H9 (cell line): ENCODE measurements at regions not wholly inside any gene's neighbourhood (a gene's known extent, or its start where the extent isn't known, plus 50 kb on each side); places are given as distances from the start of the nearest gene placed in this dataset.

Source experiments
- DNase-seq: peaks from one replicate; pipeline ENCODE4 v3.0.0-alpha.2; 2017
- H2AFZ ChIP-seq: one replicate; pipeline ENCODE4 v1.6.1; 2013; ENCODE audit warnings: mild to moderate bottlenecking, low read length, control low read depth, moderate library complexity
- H2AK5ac ChIP-seq: 2 replicates; pipeline ENCODE4 v1.6.1; 2013; ENCODE audit warnings: low read length, control low read depth, mixed read lengths; ENCODE audit not compliant: insufficient read length
- H2BK120ac ChIP-seq: one replicate; pipeline ENCODE4 v1.6.1; 2013; ENCODE audit warnings: low read depth, mild to moderate bottlenecking, low read length, control low read depth, inconsistent platforms; ENCODE audit not compliant: poor library complexity, severe bottlenecking
- H2BK12ac ChIP-seq: 2 replicates; pipeline ENCODE4 v1.6.1; 2013; ENCODE audit warnings: low read length, control low read depth, mixed read lengths, low read depth; ENCODE audit not compliant: insufficient read length
- H2BK15ac ChIP-seq: 2 replicates; pipeline ENCODE4 v1.6.1; 2013; ENCODE audit warnings: low read depth, low read length, control low read depth
- H2BK20ac ChIP-seq: one replicate; pipeline ENCODE4 v1.6.1; 2013; ENCODE audit warnings: low read depth, mild to moderate bottlenecking, low read length, control low read depth, inconsistent platforms; ENCODE audit not compliant: poor library complexity, severe bottlenecking
- H2BK5ac ChIP-seq: 2 replicates; pipeline ENCODE4 v1.6.1; 2013; ENCODE audit warnings: low read length, control low read depth, mixed read lengths; ENCODE audit not compliant: insufficient read length
- H3K14ac ChIP-seq: 2 replicates; pipeline ENCODE4 v1.6.1; 2013; ENCODE audit warnings: low read length, control low read depth; ENCODE audit not compliant: insufficient read depth
- H3K18ac ChIP-seq: 2 replicates; pipeline ENCODE4 v1.6.1; 2013; ENCODE audit warnings: low read depth, mild to moderate bottlenecking, mixed read lengths, low read length, control low read depth; ENCODE audit not compliant: insufficient read length
- H3K23ac ChIP-seq: 2 replicates; pipeline ENCODE4 v1.6.1; 2013; ENCODE audit warnings: low read length, control low read depth, mixed read lengths, low read depth; ENCODE audit not compliant: insufficient read length
- H3K23me2 ChIP-seq: 2 replicates; pipeline ENCODE4 v1.6.1; 2013; ENCODE audit warnings: low read depth, mild to moderate bottlenecking, mixed read lengths, low read length, control low read depth; ENCODE audit not compliant: insufficient read length, poor library complexity, severe bottlenecking
- H3K27ac ChIP-seq: 2 replicates; pipeline ENCODE4 v1.5.1; 2013; ENCODE audit warnings: low read length, control low read depth, mixed read lengths, low read depth; ENCODE audit not compliant: insufficient read length
- H3K27me3 ChIP-seq: 2 replicates; pipeline ENCODE4 v1.6.1; 2013; ENCODE audit warnings: low read length, control low read depth, inconsistent platforms; ENCODE audit not compliant: insufficient read depth
- H3K4ac ChIP-seq: 2 replicates; pipeline ENCODE4 v1.6.1; 2013; ENCODE audit warnings: low read depth, mild to moderate bottlenecking, control low read depth, inconsistent platforms, low read length, moderate library complexity
- H3K4me1 ChIP-seq: 2 replicates; pipeline ENCODE4 v1.6.1; 2013; ENCODE audit warnings: low read length, control low read depth, inconsistent platforms; ENCODE audit not compliant: insufficient read depth
- H3K4me2 ChIP-seq: 2 replicates; pipeline ENCODE4 v1.6.1; 2013; ENCODE audit warnings: low read length, control low read depth, mixed read lengths; ENCODE audit not compliant: insufficient read length, insufficient read depth
- H3K56ac ChIP-seq: 2 replicates; pipeline ENCODE4 v1.6.1; 2013; ENCODE audit warnings: low read depth, mild to moderate bottlenecking, mixed read lengths, low read length, control low read depth; ENCODE audit not compliant: insufficient read length
- H3K79me1 ChIP-seq: 2 replicates; pipeline ENCODE4 v1.6.1; 2013; ENCODE audit warnings: low read depth, mild to moderate bottlenecking, moderate library complexity, low read length, control low read depth, inconsistent platforms; ENCODE audit not compliant: insufficient read depth, poor library complexity, severe bottlenecking
- H3K79me2 ChIP-seq: 2 replicates; pipeline ENCODE4 v1.6.1; 2013; ENCODE audit warnings: low read length, control low read depth, inconsistent platforms; ENCODE audit not compliant: insufficient read depth
- H3K9ac ChIP-seq: 2 replicates; pipeline ENCODE4 v1.6.1; 2013; ENCODE audit warnings: low read length, control low read depth, mixed read lengths; ENCODE audit not compliant: insufficient read length; ENCODE audit errors: extremely low read depth
- H3K9me3 ChIP-seq: one replicate; pipeline ENCODE4 v1.6.1; 2013; ENCODE audit warnings: low read depth, low read length, inconsistent platforms; ENCODE audit not compliant: control insufficient read depth
- H3T11ph ChIP-seq: one replicate; pipeline ENCODE4 v1.6.1; 2013; ENCODE audit warnings: mild to moderate bottlenecking, low read length, control low read depth, inconsistent platforms
- H4K20me1 ChIP-seq: one replicate; pipeline ENCODE4 v1.6.1; 2013; ENCODE audit not compliant: control insufficient read depth, insufficient read length, insufficient read depth
- H4K5ac ChIP-seq: 2 replicates; pipeline ENCODE4 v1.6.1; 2013; ENCODE audit warnings: low read depth, mild to moderate bottlenecking, mixed read lengths, low read length, control low read depth; ENCODE audit not compliant: insufficient read length
- H4K8ac ChIP-seq: replicated peaks from 2 replicates; pipeline ENCODE4 v1.6.1; 2013; ENCODE audit warnings: low read length, control low read depth, mixed read lengths, low read depth; ENCODE audit not compliant: insufficient read length
- H4K91ac ChIP-seq: 2 replicates; pipeline ENCODE4 v1.6.1; 2013; ENCODE audit warnings: low read depth, mild to moderate bottlenecking, moderate library complexity, mixed read lengths, low read length, control low read depth; ENCODE audit not compliant: insufficient read length
- H3K27ac Mint-ChIP-seq, 3 experiments: 2 replicates in 2 of 3; 3 replicates in 1 of 3; pipeline ENCODE4 v1.8.0; 2020 to 2021; ENCODE audit warnings: mixed read lengths in 3 of 3, mild to moderate bottlenecking in 1 of 3, moderate library complexity in 1 of 3
- H3K27me3 Mint-ChIP-seq: 2 replicates; pipeline ENCODE4 v1.8.0; 2021; ENCODE audit warnings: low read depth, mild to moderate bottlenecking, moderate library complexity, mixed read lengths
- H3K36me3 Mint-ChIP-seq, 3 experiments: 2 replicates in 2 of 3; 3 replicates in 1 of 3; pipeline ENCODE4 v1.8.0; 2020 to 2021; ENCODE audit warnings: low read depth in 3 of 3, mixed read lengths in 3 of 3; ENCODE audit not compliant: insufficient read depth in 1 of 3
- H3K4me1 Mint-ChIP-seq, 2 experiments: 2 replicates each; pipeline ENCODE4 v1.8.0; 2020; ENCODE audit warnings: mixed read lengths in 2 of 2
- H3K4me3 Mint-ChIP-seq, 2 experiments: 2 replicates in 1 of 2; 3 replicates in 1 of 2; pipeline ENCODE4 v1.8.0; 2020 to 2021; ENCODE audit warnings: mild to moderate bottlenecking in 2 of 2, mixed read lengths in 2 of 2, moderate library complexity in 1 of 2
- H3K9me3 Mint-ChIP-seq, 2 experiments: 2 replicates in 1 of 2; 3 replicates in 1 of 2; pipeline ENCODE4 v1.8.0; 2020; ENCODE audit warnings: mild to moderate bottlenecking in 2 of 2, mixed read lengths in 2 of 2, moderate library complexity in 1 of 2
- WGBS: extraction: QIAGEN DNeasy Blood & Tissue Kit; methylation state at CpG from one replicate; pipeline ENCODE4 v1.1.7; 2013; ENCODE audit warnings: missing lambda C conversion rate, low lambda C conversion rate, mixed read lengths; ENCODE audit not compliant: insufficient read length; ENCODE audit errors: extremely low coverage; 5-methylcytosine and 5-hydroxymethylcytosine counted together
- TF ChIP-seq, protein P1 (sequence below): fragments of 200-600 bp; sonication (generic); conservative IDR thresholded peaks from 3 replicates; pipeline ENCODE4 v1.8.0; 2021; ENCODE audit warnings: antibody characterized with exemption, mild to moderate bottlenecking

DNA sequence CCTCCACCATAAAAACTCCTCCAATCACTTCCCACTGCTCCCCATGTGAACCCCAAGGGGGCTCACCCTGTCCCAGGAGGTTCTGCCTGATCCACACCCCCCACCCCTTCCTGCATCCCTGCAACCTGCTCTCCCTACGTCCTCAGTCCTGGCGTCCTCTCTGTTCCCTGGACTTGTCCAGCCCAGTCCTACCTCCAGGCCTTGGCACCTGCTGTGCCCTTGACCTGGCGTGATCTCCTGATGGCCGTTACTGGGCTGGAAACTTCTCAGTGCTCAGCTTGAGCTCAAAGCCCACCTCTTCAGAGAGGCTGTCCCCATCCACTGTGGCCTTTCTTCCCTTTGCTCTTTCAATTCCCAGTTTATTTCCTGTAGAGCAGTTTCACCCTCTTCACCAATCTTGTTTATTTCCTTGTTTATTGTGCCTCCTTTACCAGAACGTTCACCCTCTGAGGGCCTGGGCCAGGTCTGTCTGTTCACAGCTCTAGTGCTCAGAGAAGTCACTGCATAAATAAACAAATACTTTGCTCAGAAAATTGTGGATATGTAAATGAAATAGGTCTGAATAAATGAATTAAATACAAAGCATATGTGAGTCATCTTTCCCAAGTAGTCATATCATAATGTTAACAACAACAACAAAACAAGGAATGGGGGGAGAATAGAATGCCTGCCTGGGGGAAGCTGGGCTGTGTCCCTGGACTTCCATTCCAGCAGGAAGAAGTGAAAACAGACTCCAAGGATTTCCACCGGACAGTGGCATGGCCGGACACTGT lies 175.7 kb upstream of the SULF2 start:
- no peak overlapping the region for H4K8ac ChIP-seq
- no peak overlapping the region for H2BK12ac ChIP-seq
- no peaks in the 10 kb centered on the region for H3K27me3 ChIP-seq
- H2AFZ ChIP-seq = no peak overlapping the region
- Mint-ChIP-seq H3K4me1 (peaks cover 12 to 15% of the 10 kb centered on the region in 2 experiments), H3K4me3 (no peak overlapping the region; a peak in 1 of 5 replicates), H3K36me3 (no peaks in the 10 kb centered on the region), H3K9me3 (no peaks in the 10 kb centered on the region), H3K27me3 (peaks cover 3% of the 10 kb centered on the region; the same call in 1 of the 2 replicates), H3K27ac (peak overlapping the region in 1 of 3 experiments; percentile 14; a peak in 2 of 7 replicates)
- TF ChIP-seq, protein P1, sequence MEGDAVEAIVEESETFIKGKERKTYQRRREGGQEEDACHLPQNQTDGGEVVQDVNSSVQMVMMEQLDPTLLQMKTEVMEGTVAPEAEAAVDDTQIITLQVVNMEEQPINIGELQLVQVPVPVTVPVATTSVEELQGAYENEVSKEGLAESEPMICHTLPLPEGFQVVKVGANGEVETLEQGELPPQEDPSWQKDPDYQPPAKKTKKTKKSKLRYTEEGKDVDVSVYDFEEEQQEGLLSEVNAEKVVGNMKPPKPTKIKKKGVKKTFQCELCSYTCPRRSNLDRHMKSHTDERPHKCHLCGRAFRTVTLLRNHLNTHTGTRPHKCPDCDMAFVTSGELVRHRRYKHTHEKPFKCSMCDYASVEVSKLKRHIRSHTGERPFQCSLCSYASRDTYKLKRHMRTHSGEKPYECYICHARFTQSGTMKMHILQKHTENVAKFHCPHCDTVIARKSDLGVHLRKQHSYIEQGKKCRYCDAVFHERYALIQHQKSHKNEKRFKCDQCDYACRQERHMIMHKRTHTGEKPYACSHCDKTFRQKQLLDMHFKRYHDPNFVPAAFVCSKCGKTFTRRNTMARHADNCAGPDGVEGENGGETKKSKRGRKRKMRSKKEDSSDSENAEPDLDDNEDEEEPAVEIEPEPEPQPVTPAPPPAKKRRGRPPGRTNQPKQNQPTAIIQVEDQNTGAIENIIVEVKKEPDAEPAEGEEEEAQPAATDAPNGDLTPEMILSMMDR = no peak
- no peak overlapping the region for H3K14ac ChIP-seq
- H2BK120ac ChIP-seq = no peak overlapping the region
- no peak overlapping the region for H3K27ac ChIP-seq
- no peaks in the 10 kb centered on the region for H3K23me2 ChIP-seq
- no peak for DNase-seq
- no peak overlapping the region for H2AK5ac ChIP-seq
- no peaks in the 10 kb centered on the region for H3K4me1 ChIP-seq
- H3K79me1 ChIP-seq = no peaks in the 10 kb centered on the region
- no peak overlapping the region for H4K5ac ChIP-seq
- no peaks in the 10 kb centered on the region for H4K20me1 ChIP-seq
- H3K4ac ChIP-seq = no peak overlapping the region
- H3K23ac ChIP-seq = no peak overlapping the region
- H3K4me2 ChIP-seq = no peak overlapping the region
- no peak overlapping the region for H3K56ac ChIP-seq
- H3K9ac ChIP-seq = no peak overlapping the region
- no peaks in the 10 kb centered on the region for H3K79me2 ChIP-seq
- H3K9me3 ChIP-seq = no peaks in the 10 kb centered on the region
- no peak overlapping the region for H2BK15ac ChIP-seq
- H4K91ac ChIP-seq = no peak overlapping the region
- H2BK5ac ChIP-seq = no peak overlapping the region
- no CpG with 5 or more reads among the region's 7 CpGs for WGBS
- no peak overlapping the region for H2BK20ac ChIP-seq
- H3K18ac ChIP-seq = no peak overlapping the region
- no peak overlapping the region for H3T11ph ChIP-seq
